Naive thymus-derived CD4-positive, alpha-beta T cell (primary cell): ENCODE measurements at regions not wholly inside any gene's neighbourhood (a gene's known extent, or its start where the extent isn't known, plus 50 kb on each side); places are given as distances from the start of the nearest gene placed in this dataset.

Experiments
- ATAC-seq: fragments of 150-1000 bp; cut with Tn5 transposase; 2 replicates; pipeline ENCODE4 v1.10.0; 2021; ENCODE audit warnings: mild to moderate bottlenecking, moderate library complexity
- CTCF ChIA-PET: fragments of 350-600 bp; sonication (Branson Sonifier 250); formaldehyde crosslinking; loops from one replicate; lab custom pipeline; 2021; ENCODE audit warnings: antibody characterized with exemption; lab: Charles Lee
- POLR2A ChIA-PET: fragments of 350-600 bp; sonication (Branson Sonifier 250); formaldehyde crosslinking; loops from one replicate; lab custom pipeline; 2021; ENCODE audit warnings: antibody characterized with exemption, inconsistent platforms; lab: Charles Lee
- DNase-seq, 9 donors: peaks; one replicate each; pipeline versions ENCODE4 v3.0.0 to v3.0.0-alpha.2; 2020 to 2022; ENCODE audit warnings: mixed read lengths in 1 of 9
- H3K27ac ChIP-seq: one replicate; pipeline ENCODE4 v1.7.0; 2013; ENCODE audit warnings: mild to moderate bottlenecking, low read depth, low read length, moderate library complexity
- H3K27me3 ChIP-seq, 2 donors: one replicate each; pipeline ENCODE4 v1.7.0; 2013; ENCODE audit warnings: low read length in 2 of 2, mild to moderate bottlenecking in 2 of 2, moderate library complexity in 2 of 2; ENCODE audit not compliant: control insufficient read depth in 2 of 2, insufficient read depth in 2 of 2
- H3K36me3 ChIP-seq, 3 experiments: 1 replicate in 2 of 3; 2 replicates in 1 of 3; pipeline ENCODE4 v1.7.0; 2013; ENCODE audit warnings: low read length in 3 of 3, mild to moderate bottlenecking in 3 of 3, moderate library complexity in 1 of 3; ENCODE audit not compliant: insufficient read depth in 3 of 3, control insufficient read depth in 2 of 3
- H3K4me1 ChIP-seq, 2 donors: one replicate each; pipeline ENCODE4 v1.7.0; 2013; ENCODE audit warnings: low read length in 2 of 2, mild to moderate bottlenecking in 2 of 2, moderate library complexity in 1 of 2; ENCODE audit not compliant: control insufficient read depth in 2 of 2, insufficient read depth in 2 of 2
- H3K4me3 ChIP-seq: 2 replicates; pipeline ENCODE4 v1.7.0; 2013; ENCODE audit warnings: mild to moderate bottlenecking, low read length
- H3K9me3 ChIP-seq, 3 experiments: 1 replicate in 2 of 3; 2 replicates in 1 of 3; pipeline ENCODE4 v1.7.0; 2013; ENCODE audit warnings: low read length in 3 of 3; ENCODE audit not compliant: control insufficient read depth in 2 of 3
- H3K27ac Mint-ChIP-seq, 9 donors: one replicate each; pipeline ENCODE4 v1.8.0; 2020 to 2022; ENCODE audit warnings: mixed read lengths in 9 of 9, mild to moderate bottlenecking in 8 of 9, moderate library complexity in 5 of 9, inconsistent platforms in 2 of 9
- H3K27me3 Mint-ChIP-seq, 5 donors: one replicate each; pipeline ENCODE4 v1.8.0; 2021 to 2022; ENCODE audit warnings: mixed read lengths in 5 of 5, mild to moderate bottlenecking in 1 of 5
- H3K36me3 Mint-ChIP-seq, 5 donors: one replicate each; pipeline ENCODE4 v1.8.0; 2020 to 2022; ENCODE audit warnings: mixed read lengths in 5 of 5, mild to moderate bottlenecking in 3 of 5, inconsistent platforms in 1 of 5
- H3K4me1 Mint-ChIP-seq, 7 donors: one replicate each; pipeline ENCODE4 v1.8.0; 2020 to 2022; ENCODE audit warnings: mixed read lengths in 7 of 7, mild to moderate bottlenecking in 3 of 7, inconsistent platforms in 1 of 7
- H3K4me3 Mint-ChIP-seq, 10 donors: one replicate each; pipeline ENCODE4 v1.8.0; 2020 to 2022; ENCODE audit warnings: mild to moderate bottlenecking in 10 of 10, mixed read lengths in 10 of 10, moderate library complexity in 6 of 10, inconsistent platforms in 2 of 10
- H3K9me3 Mint-ChIP-seq, 11 donors: one replicate each; pipeline ENCODE4 v1.8.0; 2020 to 2022; ENCODE audit warnings: mixed read lengths in 11 of 11, mild to moderate bottlenecking in 4 of 11, inconsistent platforms in 1 of 11, moderate library complexity in 1 of 11
- intact Hi-C, 2 donors: fragments of 100-400 bp; cut with micrococcal nuclease; formaldehyde crosslinking; loops; one replicate each; pipeline ENCODE4 v1.15.1; 2023

DNA sequence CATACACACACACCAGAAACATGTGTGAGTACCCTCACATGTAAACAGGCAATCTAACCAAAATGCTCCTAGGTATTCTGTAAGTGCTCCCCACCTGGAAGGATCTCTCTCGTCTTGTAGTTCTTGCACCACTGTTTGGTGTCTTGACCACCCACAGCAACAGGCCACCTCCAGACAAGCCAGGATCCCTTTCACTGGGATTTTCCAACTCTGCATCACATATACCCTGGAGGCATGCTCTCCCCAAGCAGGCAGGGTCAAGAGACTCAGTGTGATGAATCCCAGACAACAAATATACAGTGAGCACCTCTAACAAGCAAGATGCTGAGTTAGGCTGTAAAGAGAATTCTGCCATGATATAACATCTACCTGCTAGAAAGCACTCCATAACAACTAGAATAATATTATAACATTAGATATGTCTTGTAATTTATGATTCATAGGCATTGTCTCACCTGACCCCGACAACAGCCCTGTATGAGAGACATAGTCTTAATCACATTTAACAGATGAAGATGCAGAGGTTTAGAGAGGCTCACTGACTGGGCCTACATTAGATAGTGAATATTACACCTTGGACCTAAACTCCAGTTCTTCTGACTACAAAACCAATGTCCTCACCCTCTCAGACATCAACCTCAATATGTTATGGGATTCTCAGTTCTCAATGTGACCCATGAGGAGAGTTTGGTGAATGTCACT, 76.5 kb upstream of the BCL6 start:
- ChIA-PET POLR2A (no interaction called here), CTCF (no interaction called here)
- no peak for ATAC-seq
- Histone ChIP-seq H3K36me3 (no peaks in the 10 kb centered on the region), H3K4me3 (no peak overlapping the region), H3K27ac (no peak overlapping the region), H3K4me1 (peaks cover 4 to 14% of the 10 kb centered on the region in 2 donors), H3K27me3 (no peaks in the 10 kb centered on the region), H3K9me3 (no peaks in the 10 kb centered on the region)
- H3K36me3 Mint-ChIP-seq: peaks cover 0 to 28% (median 0%) of the 10 kb centered on the region in 5 donors
- peak overlapping the region in 1 of 10 donors; percentile 15 for H3K4me3 Mint-ChIP-seq
- no peaks in the 10 kb centered on the region for H3K27me3 Mint-ChIP-seq
- no peak for DNase-seq
- H3K9me3 Mint-ChIP-seq: peaks cover 0 to 19% (median 0%) of the 10 kb centered on the region in 11 donors
- H3K4me1 Mint-ChIP-seq: peaks cover 8 to 25% (median 10%) of the 10 kb centered on the region in 7 donors
- peak overlapping the region in 1 of 9 donors; percentile 82 for H3K27ac Mint-ChIP-seq
- intact Hi-C loops: loop anchor here in 1 of 2 donors (2.0 kb wide), 1 partner anchor 19 kb away; no protein-coding TSS in a partner anchor

DNA sequence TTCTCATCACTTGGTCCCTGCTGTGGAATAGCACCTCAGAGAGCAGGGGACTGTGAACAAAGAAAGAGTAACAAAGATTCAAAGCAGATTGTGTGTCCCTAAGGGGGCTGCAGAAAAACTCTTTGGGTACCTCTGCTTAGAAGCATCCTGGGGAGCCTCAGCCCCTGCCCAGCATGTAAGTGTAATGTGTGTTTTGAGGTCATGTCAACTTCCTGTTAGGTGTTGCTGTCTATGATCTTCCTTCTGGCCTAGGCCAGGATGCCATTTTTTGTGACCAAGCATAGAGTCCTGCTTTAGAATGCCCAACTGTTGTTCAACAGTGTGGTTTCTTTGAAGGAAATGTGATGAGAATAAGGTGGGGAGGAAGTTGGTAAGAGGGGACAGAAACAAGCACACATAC, 77.1 kb upstream of the BCL6 start:
- peaks cover 0 to 26% (median 0%) of the 10 kb centered on the region in 5 donors for H3K36me3 Mint-ChIP-seq
- H3K27me3 Mint-ChIP-seq: no peaks in the 10 kb centered on the region
- DNase-seq (no peak), ATAC-seq (peak; percentile 59)
- no peak overlapping the region for H3K4me3 ChIP-seq
- ChIA-PET CTCF (no interaction called here), POLR2A (no interaction called here)
- no peaks in the 10 kb centered on the region for H3K9me3 ChIP-seq
- H3K36me3 ChIP-seq: no peaks in the 10 kb centered on the region
- H3K4me1 ChIP-seq: peaks cover 4 to 14% of the 10 kb centered on the region in 2 donors
- peaks cover 8 to 25% (median 10%) of the 10 kb centered on the region in 7 donors for H3K4me1 Mint-ChIP-seq
- no peak overlapping the region for H3K27ac ChIP-seq
- intact Hi-C loops: loop anchor here in 1 of 2 donors (2.0 kb wide), 1 partner anchor 20 kb away; no protein-coding TSS in a partner anchor
- peak overlapping the region in 3 of 9 donors; percentile 34 to 82 (median 62) for H3K27ac Mint-ChIP-seq
- H3K9me3 Mint-ChIP-seq: peaks cover 0 to 18% (median 0%) of the 10 kb centered on the region in 11 donors
- no peaks in the 10 kb centered on the region for H3K27me3 ChIP-seq
- H3K4me3 Mint-ChIP-seq: peak overlapping the region in 1 of 10 donors; percentile 15

DNA sequence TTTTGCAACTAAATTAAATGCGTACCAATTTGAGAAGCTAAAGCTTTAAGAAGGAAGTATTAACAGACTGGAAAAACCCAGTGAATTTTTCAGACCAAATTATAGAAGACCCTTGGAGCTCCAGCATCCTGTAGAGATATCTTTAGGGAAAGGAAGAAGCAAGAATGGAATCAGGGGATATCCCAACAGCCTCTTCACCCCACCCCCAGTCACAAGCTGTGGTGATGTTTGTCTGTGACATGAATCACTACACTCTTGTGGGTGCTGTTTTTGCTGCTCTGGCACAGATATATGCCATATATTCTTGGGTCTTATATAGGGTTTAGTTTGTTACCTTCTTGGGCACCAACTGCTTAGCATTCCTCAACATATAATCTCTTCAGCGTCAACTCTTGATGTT, 78.5 kb upstream of the BCL6 start:
- intact Hi-C loops: loop anchor here in 1 of 2 donors (2.0 kb wide), 1 partner anchor 21 kb away; no protein-coding TSS in a partner anchor
- Mint-ChIP-seq H3K36me3 (peaks cover 0 to 17% (median 0%) of the 10 kb centered on the region in 5 donors), H3K9me3 (peaks cover 0 to 12% (median 0%) of the 10 kb centered on the region in 11 donors), H3K27ac (no peak overlapping the region), H3K4me3 (no peak overlapping the region), H3K27me3 (no peaks in the 10 kb centered on the region), H3K4me1 (peaks cover 8 to 33% (median 10%) of the 10 kb centered on the region in 7 donors)
- Histone ChIP-seq H3K9me3 (no peaks in the 10 kb centered on the region), H3K4me3 (no peak overlapping the region), H3K36me3 (no peaks in the 10 kb centered on the region), H3K27me3 (no peaks in the 10 kb centered on the region), H3K4me1 (peaks cover 4 to 14% of the 10 kb centered on the region in 2 donors), H3K27ac (no peak overlapping the region)
- DNase-seq (no peak), ATAC-seq (no peak)
- CTCF ChIA-PET: no interaction called here
- POLR2A ChIA-PET: no interaction called here

DNA sequence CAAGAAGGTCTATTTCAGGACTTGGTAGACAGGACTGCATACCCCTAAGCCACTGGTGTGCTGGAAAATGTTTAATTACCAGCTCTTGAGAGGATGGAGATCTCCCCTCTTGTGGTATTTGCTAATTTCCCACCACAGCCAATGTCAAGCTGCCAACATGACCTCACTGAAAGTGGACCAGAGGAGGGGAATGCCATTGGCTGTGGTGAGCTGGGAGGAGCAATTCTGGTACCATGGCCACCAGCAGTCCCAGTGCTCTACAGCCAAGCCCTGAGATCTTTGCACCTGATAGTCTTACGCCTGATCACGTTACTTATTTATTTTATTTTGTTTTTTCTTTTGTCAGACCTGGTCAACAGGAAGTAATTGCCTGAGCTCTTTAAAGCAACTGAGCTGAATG, 82.5 kb upstream of the BCL6 start:
- Mint-ChIP-seq H3K27ac (no peak overlapping the region), H3K27me3 (no peaks in the 10 kb centered on the region), H3K4me1 (peaks cover under 1 to 38% (median 7%) of the 10 kb centered on the region in 7 donors), H3K9me3 (peaks cover 0 to 11% (median 0%) of the 10 kb centered on the region in 11 donors), H3K4me3 (no peak overlapping the region), H3K36me3 (peaks cover 0 to 20% (median 0%) of the 10 kb centered on the region in 5 donors)
- H3K27me3 ChIP-seq: no peaks in the 10 kb centered on the region
- intact Hi-C loops: no loop called here
- H3K36me3 ChIP-seq: no peaks in the 10 kb centered on the region
- no peak for DNase-seq
- ATAC-seq: no peak
- no peaks in the 10 kb centered on the region for H3K9me3 ChIP-seq
- CTCF ChIA-PET: interaction anchor here (0.8 kb wide), 1 partner anchor 13 kb away, joined by 3 read pairs; no protein-coding TSS in a partner anchor
- no peak overlapping the region for H3K4me3 ChIP-seq
- no peak overlapping the region for H3K27ac ChIP-seq
- H3K4me1 ChIP-seq: peaks cover 0 to 10% of the 10 kb centered on the region in 2 donors
- POLR2A ChIA-PET: no interaction called here

DNA sequence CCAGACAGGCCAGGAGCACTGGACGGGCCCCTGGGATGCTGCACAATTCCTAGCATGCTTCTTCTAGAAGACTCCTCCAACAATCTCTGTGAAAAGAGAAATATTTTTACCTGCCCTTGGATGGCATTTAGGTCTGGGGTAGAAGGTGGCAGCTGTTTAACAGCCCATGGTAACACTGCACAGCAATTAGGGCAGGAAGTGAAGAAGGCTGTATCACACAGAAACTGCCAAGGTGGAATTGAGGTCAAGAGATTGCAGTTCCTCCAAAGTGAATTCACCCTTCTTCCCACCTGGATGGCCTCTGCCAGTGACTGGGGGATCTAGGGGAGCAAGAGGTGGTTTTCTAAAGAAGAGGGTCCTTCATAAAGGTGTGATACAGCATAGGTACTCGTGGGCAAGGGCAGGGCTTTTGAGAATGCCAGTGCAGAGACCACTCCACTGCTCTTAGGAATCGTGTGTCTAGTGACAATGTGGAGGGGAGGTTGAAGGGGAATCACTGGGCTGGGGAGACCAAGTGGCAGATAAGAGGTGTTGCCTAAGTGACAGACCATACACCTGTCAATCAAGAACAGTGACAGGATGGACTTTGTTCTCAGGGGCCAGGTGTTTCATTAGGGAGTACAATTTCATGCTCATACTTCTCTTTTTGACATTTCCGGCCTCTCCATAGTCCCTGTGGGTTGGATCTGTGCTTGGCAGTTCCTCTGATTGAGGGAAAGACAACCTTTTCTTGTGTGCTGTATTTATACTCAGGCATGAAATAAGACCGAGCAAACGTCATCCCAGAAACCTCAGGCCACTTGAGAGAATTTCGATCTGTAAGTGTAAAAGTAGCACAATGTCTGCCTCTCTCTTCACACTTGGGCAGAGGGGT, 83.5 kb upstream of the BCL6 start:
- Histone ChIP-seq H3K9me3 (no peaks in the 10 kb centered on the region), H3K36me3 (no peaks in the 10 kb centered on the region), H3K4me1 (peaks cover 0 to 7% of the 10 kb centered on the region in 2 donors), H3K4me3 (no peak overlapping the region), H3K27me3 (no peaks in the 10 kb centered on the region), H3K27ac (no peak overlapping the region)
- CTCF ChIA-PET: no interaction called here
- POLR2A ChIA-PET: no interaction called here
- DNase-seq (no peak), ATAC-seq (peak; percentile 69)
- Mint-ChIP-seq H3K4me1 (peaks cover 0 to 34% (median 4%) of the 10 kb centered on the region in 7 donors), H3K27ac (no peak overlapping the region), H3K27me3 (no peaks in the 10 kb centered on the region), H3K36me3 (peaks cover 0 to 19% (median 0%) of the 10 kb centered on the region in 5 donors), H3K4me3 (no peak overlapping the region), H3K9me3 (peaks cover 0 to 6% (median 0%) of the 10 kb centered on the region in 11 donors)
- intact Hi-C loops: no loop called here

DNA sequence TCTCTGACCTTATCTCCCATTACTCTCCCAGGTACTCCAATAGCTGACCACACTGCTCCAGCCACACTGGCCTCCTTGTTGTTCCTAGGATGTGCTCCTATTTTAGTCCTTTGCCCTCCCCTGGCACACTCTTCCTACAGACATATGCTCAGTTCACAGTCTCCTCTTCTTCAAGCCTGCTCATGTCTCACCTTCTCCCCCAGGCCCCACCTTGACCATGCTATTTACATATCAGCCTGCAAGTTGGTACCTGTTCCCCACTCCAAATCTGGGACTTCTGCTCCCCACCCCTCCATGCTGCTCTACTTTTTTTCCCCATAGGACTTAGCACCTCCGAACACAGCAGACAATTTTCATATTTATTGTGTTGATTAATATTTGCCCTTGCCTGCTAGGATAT, 84.9 kb upstream of the BCL6 start:
- Histone ChIP-seq H3K4me1 (peaks cover 0 to 7% of the 10 kb centered on the region in 2 donors), H3K27ac (no peak overlapping the region), H3K4me3 (no peak overlapping the region), H3K27me3 (no peaks in the 10 kb centered on the region), H3K9me3 (no peaks in the 10 kb centered on the region), H3K36me3 (no peaks in the 10 kb centered on the region)
- DNase-seq: no peak
- H3K27me3 Mint-ChIP-seq: no peaks in the 10 kb centered on the region
- peaks cover 0 to 12% (median 5%) of the 10 kb centered on the region in 11 donors for H3K9me3 Mint-ChIP-seq
- no peak for ATAC-seq
- CTCF ChIA-PET: interaction anchor here (0.6 kb wide), 1 partner anchor 276 kb away, joined by 5 read pairs; no protein-coding TSS in a partner anchor
- H3K36me3 Mint-ChIP-seq: peaks cover 0 to 28% (median 4%) of the 10 kb centered on the region in 5 donors
- peak overlapping the region in 1 of 9 donors; percentile 33 for H3K27ac Mint-ChIP-seq
- H3K4me1 Mint-ChIP-seq: peaks cover 0 to 41% (median 4%) of the 10 kb centered on the region in 7 donors
- intact Hi-C loops: no loop called here
- POLR2A ChIA-PET: no interaction called here
- H3K4me3 Mint-ChIP-seq: no peak overlapping the region
